HepG2 (cell line): ENCODE measurements at regions not wholly inside any gene's neighbourhood (a gene's known extent, or its start where the extent isn't known, plus 50 kb on each side); places are given as distances from the start of the nearest gene placed in this dataset.

Source experiments
- HOXA7 ChIP-seq: sonication (generic); formaldehyde crosslinking; IDR thresholded peaks from 2 replicates; pipeline ENCODE4 v1.8.1; 2022; ENCODE audit warnings: mild to moderate bottlenecking, missing genetic modification reagents, moderate library complexity
- KLF12 ChIP-seq: sonication (generic); formaldehyde crosslinking; IDR thresholded peaks from 2 replicates; pipeline ENCODE4 v1.4.0; 2020; ENCODE audit warnings: missing genetic modification reagents, borderline replicate concordance
- SNAPC2 ChIP-seq: sonication (generic); formaldehyde crosslinking; IDR thresholded peaks from 2 replicates; pipeline ENCODE4 v1.8.1; 2022; ENCODE audit warnings: mild to moderate bottlenecking, missing genetic modification reagents
- THAP11 ChIP-seq: IDR thresholded peaks from 2 replicates; pipeline ENCODE4 v1.6.1; 2016; ENCODE audit warnings: missing biosample characterization, missing genetic modification reagents
- YY1 ChIP-seq: IDR thresholded peaks from 2 replicates; pipeline ENCODE4 v1.6.1; 2011; ENCODE audit warnings: low read length, low read depth, moderate library complexity, mild to moderate bottlenecking; ENCODE audit not compliant: insufficient read depth, insufficient replicate concordance
- ZFP41 ChIP-seq: sonication (generic); formaldehyde crosslinking; IDR thresholded peaks from 2 replicates; pipeline ENCODE4 v1.4.0; 2020; ENCODE audit warnings: mild to moderate bottlenecking, missing genetic modification reagents, borderline replicate concordance
- ZHX2 ChIP-seq, 2 experiments: sonication (generic) in 1 of 2; formaldehyde crosslinking in 1 of 2; IDR thresholded peaks; 2 replicates each; pipeline versions ENCODE4 v1.6.1 to v1.9.0; 2014 to 2022; ENCODE audit warnings: antibody characterized with exemption in 1 of 2, borderline replicate concordance in 1 of 2, inconsistent platforms in 1 of 2, low read depth in 1 of 2, missing genetic modification reagents in 1 of 2
- ZNF12 ChIP-seq: sonication (generic); formaldehyde crosslinking; IDR thresholded peaks from 2 replicates; pipeline ENCODE4 v1.5.0; 2020; ENCODE audit warnings: missing genetic modification reagents
- ZNF24 ChIP-seq: fragments of 450-650 bp; IDR thresholded peaks from 2 replicates; pipeline ENCODE4 v1.6.1; 2017; ENCODE audit warnings: antibody characterized with exemption, mild to moderate bottlenecking
- ZNF446 ChIP-seq: sonication (generic); formaldehyde crosslinking; IDR thresholded peaks from 2 replicates; pipeline ENCODE4 v1.5.0; 2020; ENCODE audit warnings: mild to moderate bottlenecking, missing genetic modification reagents
- ZNF646 ChIP-seq: sonication (generic); formaldehyde crosslinking; IDR thresholded peaks from 2 replicates; pipeline ENCODE4 v1.9.0; 2021; ENCODE audit warnings: mild to moderate bottlenecking, missing genetic modification reagents
- ZNF710 ChIP-seq: sonication (generic); formaldehyde crosslinking; IDR thresholded peaks from 2 replicates; pipeline ENCODE4 v1.5.0; 2020; ENCODE audit warnings: mild to moderate bottlenecking, missing genetic modification reagents, borderline replicate concordance

GRCh38 chr13:94829837-94830365 is 117.6 kb upstream of the SOX21 start (continued):
- TF ChIP-seq ZHX2 (IDR thresholded peaks at IDR 0.05; ENCODE audit: low read depth) (no peak), ZHX2 (CRISPR knock-in tag; IDR thresholded peaks at IDR 0.05; ENCODE audit: borderline replicate concordance) (no peak), YY1 (no peak), ZNF710 (no peak), ZFP41 (no peak), ZNF646 (CRISPR knock-in tag) (no peak), KLF12 (no peak), HOXA7 (CRISPR knock-in tag) (no peak), THAP11 (CRISPR knock-in tag) (no peak), ZNF446 (CRISPR knock-in tag) (no peak), ZNF12 (no peak), SNAPC2 (CRISPR knock-in tag) (no peak), ZNF24 (no peak)
- TF ChIP-seq, all 625 proteins: peak for 0
